ENCODE measurements at regions not wholly inside any gene's neighbourhood (a gene's known extent, or its start where the extent isn't known, plus 50 kb on each side); places are given as distances from the start of the nearest gene placed in this dataset.
"Not testable (repeated sequence)": the region's sequence is repeated elsewhere in the genome, so short reads cannot be mapped to it uniquely, and the experiment has no call there.

DNA sequence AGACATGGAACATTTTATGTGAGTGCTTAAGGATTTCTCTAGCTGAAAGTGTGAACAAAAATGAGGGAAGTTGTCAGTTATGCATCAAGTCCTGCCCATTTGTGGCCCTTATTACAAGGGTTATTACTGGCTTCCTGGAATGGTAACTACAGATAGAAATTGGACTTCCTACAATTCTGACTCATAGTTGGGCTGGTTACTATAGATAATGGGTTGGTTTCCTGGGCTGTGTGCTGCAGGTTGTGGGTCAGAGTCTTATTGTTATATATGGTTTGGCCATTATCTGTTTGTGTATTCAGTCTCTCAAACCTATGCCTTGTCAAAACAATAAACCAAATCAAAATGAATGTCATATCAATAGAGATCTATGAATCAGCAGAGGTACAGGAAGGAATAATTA is 313.7 kb downstream of the ADAMTS20 start:
- Histone ChIP-seq H3K27ac (no peak overlapping the region), H3K4me3 (replicated peaks in 1 of 3) (no peak overlapping the region), H3K4me1 (no peaks in the 10 kb centered on the region), H3K36me3 (no peaks in the 10 kb centered on the region), H3K9me3 (no peaks in the 10 kb centered on the region), H3K27me3 (no peaks in the 10 kb centered on the region)
- no peak for DNase-seq
- TF ChIP-seq, protein P1, sequence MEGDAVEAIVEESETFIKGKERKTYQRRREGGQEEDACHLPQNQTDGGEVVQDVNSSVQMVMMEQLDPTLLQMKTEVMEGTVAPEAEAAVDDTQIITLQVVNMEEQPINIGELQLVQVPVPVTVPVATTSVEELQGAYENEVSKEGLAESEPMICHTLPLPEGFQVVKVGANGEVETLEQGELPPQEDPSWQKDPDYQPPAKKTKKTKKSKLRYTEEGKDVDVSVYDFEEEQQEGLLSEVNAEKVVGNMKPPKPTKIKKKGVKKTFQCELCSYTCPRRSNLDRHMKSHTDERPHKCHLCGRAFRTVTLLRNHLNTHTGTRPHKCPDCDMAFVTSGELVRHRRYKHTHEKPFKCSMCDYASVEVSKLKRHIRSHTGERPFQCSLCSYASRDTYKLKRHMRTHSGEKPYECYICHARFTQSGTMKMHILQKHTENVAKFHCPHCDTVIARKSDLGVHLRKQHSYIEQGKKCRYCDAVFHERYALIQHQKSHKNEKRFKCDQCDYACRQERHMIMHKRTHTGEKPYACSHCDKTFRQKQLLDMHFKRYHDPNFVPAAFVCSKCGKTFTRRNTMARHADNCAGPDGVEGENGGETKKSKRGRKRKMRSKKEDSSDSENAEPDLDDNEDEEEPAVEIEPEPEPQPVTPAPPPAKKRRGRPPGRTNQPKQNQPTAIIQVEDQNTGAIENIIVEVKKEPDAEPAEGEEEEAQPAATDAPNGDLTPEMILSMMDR (IDR thresholded peaks at IDR 0.05), result no peak
- intact Hi-C loops (cut with DNase I), result no loop called here

DNA sequence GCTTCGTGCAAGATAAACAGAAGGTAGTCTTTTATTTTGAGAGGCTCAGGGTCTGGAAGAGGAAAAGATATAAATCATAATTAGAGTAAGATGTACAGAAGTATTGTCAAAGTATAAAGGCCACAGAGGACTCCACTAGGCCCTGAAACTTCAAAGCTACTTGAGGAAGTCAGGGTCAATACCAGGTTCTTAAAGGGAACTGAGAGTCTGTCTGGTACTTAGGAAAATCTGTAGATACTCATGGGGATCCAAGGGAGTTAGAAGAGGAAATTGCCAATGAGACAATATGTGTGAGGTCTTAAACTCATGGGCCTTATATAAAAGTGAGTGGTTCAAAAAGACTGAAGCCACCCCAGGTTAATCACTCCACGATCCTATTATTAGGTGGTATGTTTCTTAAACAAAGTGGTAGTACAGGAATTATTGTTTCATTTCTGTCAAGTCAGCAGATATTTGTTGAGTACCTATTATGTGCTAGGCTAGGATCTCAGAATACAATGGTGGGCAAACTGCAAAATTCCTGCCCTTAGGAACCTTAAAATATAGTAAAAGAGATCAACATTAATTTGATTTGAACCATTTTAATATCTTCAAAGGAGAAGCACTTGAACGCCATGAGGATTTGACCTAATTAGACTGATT is 314.6 kb downstream of the ADAMTS20 start:
- WGBS, 2 donors, result 91 to 93% methylated on average over 3 of the region's 3 CpGs
- no peaks in the 10 kb centered on the region for H3K9me3 ChIP-seq
- no peak overlapping the region for H3K4me3 ChIP-seq (replicated peaks in 1 of 3)
- intact Hi-C loops (cut with DNase I), result no loop called here
- no peak overlapping the region for H3K27ac ChIP-seq
- TF ChIP-seq, protein P1 (IDR thresholded peaks at IDR 0.05), result no peak
- TF ChIP-seq POLR2A (IDR thresholded peaks at IDR 0.05), result no peak
- no peaks in the 10 kb centered on the region for H3K4me1 ChIP-seq
- H3K36me3 ChIP-seq, result no peaks in the 10 kb centered on the region
- H3K27me3 ChIP-seq, result no peaks in the 10 kb centered on the region
- DNase-seq, result no peak

DNA sequence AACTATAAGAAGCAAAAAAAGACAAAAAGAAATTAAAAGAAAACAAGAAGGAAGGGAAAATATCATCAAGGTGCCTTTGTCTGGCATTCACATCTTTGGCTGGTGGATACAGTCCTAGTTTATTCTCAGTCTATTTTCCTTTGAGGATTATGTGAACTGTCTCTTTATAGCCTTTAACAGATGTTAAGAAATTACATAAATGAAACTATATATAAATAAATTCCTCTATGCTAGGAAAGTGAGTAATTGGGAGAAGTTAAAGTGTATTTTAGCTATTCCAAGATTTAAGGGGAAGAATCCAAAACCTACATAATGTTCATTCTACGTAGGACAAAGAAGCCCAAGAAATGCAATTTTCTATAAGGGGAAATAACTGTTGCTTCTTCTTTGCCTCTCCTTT is 316.3 kb downstream of the ADAMTS20 start:
- H3K27ac ChIP-seq, result no peak overlapping the region
- 91 to 96% methylated on average over 1 of the region's 1 CpG for WGBS, 2 donors
- TF ChIP-seq, protein P1 (IDR thresholded peaks at IDR 0.05), result no peak
- no peak for TF ChIP-seq POLR2A (IDR thresholded peaks at IDR 0.05)
- H3K27me3 ChIP-seq, result no peaks in the 10 kb centered on the region
- no peaks in the 10 kb centered on the region for H3K9me3 ChIP-seq
- intact Hi-C loops (cut with DNase I), result no loop called here
- H3K4me1 ChIP-seq, result no peaks in the 10 kb centered on the region
- H3K36me3 ChIP-seq, result no peaks in the 10 kb centered on the region
- no peak for DNase-seq
- no peak overlapping the region for H3K4me3 ChIP-seq (replicated peaks in 1 of 3)

DNA sequence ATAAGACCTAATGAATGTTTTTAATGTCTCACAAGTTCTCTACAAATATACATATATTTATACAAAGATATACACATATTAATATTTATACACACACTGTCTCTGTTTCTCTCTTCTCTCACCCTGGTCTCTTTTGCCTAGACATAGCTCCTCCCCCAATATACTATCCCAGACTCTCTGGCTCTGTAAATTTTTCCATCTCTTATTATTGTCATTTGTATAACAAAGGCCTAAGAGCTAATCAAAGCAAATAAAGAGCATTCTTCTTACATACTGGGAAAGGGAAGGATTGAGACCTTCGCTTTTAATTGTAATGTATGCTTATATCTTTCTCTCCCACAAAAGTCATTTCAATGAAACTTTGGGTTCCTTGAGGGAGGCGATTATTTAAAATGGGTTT is 318.1 kb downstream of the ADAMTS20 start:
- Histone ChIP-seq H3K4me1 (no peaks in the 10 kb centered on the region), H3K4me3 (replicated peaks in 1 of 3) (no peak overlapping the region), H3K36me3 (no peaks in the 10 kb centered on the region), H3K9me3 (no peaks in the 10 kb centered on the region), H3K27me3 (no peaks in the 10 kb centered on the region), H3K27ac (no peak overlapping the region)
- DNase-seq, result no peak
- 94 to 98% methylated on average over 2 of the region's 2 CpGs for WGBS, 2 donors
- intact Hi-C loops (cut with DNase I), result no loop called here
- no peak for TF ChIP-seq POLR2A (IDR thresholded peaks at IDR 0.05)
- TF ChIP-seq, protein P1 (IDR thresholded peaks at IDR 0.05), result no peak

DNA sequence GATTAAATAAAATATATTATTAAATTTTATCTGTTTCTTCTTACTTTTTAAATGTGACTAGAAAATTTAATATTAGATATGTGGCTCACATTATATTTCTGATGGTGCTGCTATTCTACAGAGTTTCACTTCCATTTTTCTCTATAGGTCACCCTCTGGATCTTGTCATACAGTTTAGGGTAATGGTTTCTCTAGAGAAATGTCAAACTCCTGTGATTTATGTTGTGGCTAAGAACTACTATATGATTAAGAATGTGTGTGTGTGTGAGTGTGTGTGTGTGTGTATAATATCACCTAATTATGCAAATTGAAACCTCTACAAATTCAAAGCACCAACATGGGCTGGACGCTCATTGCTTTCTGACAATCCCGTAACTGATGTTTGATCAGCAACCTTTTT is 325.9 kb downstream of the ADAMTS20 start:
- Histone ChIP-seq H3K4me1 (no peaks in the 10 kb centered on the region), H3K27me3 (no peaks in the 10 kb centered on the region), H3K27ac (no peak overlapping the region), H3K9me3 (no peaks in the 10 kb centered on the region), H3K36me3 (no peaks in the 10 kb centered on the region), H3K4me3 (replicated peaks in 1 of 3) (no peak overlapping the region)
- 93 to 95% methylated on average over 2 of the region's 2 CpGs for WGBS, 2 donors
- no peak for DNase-seq
- intact Hi-C loops (cut with DNase I), result no loop called here
- no peak for TF ChIP-seq POLR2A (IDR thresholded peaks at IDR 0.05)
- TF ChIP-seq, protein P1 (IDR thresholded peaks at IDR 0.05), result no peak

DNA sequence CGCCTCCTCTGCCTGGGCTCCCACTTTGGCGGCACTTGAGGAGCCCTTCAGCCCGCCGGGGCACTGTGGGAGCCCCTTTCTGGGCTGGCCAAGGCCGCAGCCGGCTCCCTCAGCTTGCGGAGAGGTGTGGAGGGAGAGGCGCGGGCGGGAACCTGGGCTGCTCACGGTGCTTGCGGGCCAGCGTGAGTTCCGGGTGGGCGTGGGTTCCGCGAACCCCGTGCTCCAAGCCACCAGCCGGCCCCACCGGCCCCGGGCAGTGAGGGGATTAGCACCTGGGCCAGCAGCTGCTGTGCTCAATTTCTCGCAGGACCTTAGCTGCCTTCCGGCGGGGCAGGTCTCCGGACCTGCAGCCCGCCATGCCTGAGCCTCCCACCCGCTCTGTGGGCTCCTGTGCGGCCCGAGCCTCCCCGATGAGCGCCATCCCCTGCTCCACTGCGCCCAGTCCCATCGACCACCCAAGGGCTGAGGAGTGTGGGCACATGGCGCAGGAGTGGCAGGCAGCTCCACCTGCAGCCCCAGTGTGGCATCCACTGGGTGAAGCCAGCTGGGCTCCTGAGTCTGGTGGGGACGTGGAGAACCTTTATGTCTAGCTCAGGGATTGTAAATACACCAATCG is 327.7 kb downstream of the ADAMTS20 start:
- H3K4me1 ChIP-seq; intact Hi-C loops (cut with DNase I); H3K9me3 ChIP-seq; DNase-seq; H3K27me3 ChIP-seq; H3K36me3 ChIP-seq; H3K27ac ChIP-seq; H3K4me3 ChIP-seq (replicated peaks in 1 of 3): not testable (repeated sequence)
- 83 to 94% methylated on average over 9 to 15 of the region's 36 CpGs for whole genome bisulfite sequencing, 2 donors
